Hippocampal formation (tissue), 2 donors: ENCODE measurements at regions not wholly inside any gene's neighbourhood (a gene's known extent, or its start where the extent isn't known, plus 50 kb on each side); places are given as distances from the start of the nearest gene placed in this dataset.

Source experiments
- DNase-seq, 2 donors: peaks; one replicate each; lab custom pipeline; 2025; lab: John Stamatoyannopoulos, UW

GRCh38 chr15:29320420-29320819, 50.8 kb upstream of the NSMCE3 start:
- DNase-seq = no peak

- DNase-seq = no peak
Measured at GRCh38 chr15:29319823-29320222, 50.2 kb upstream of the NSMCE3 start.
